Forelimb muscle (tissue), 1 donor: ENCODE measurements at regions not wholly inside any gene's neighbourhood (a gene's known extent, or its start where the extent isn't known, plus 50 kb on each side); places are given as distances from the start of the nearest gene placed in this dataset.

ENCODE experiments used
- DNase-seq: peaks from one replicate; pipeline ENCODE4 v3.0.0-alpha.2; 2013; ENCODE audit warnings: low read depth

GRCh38 chr2:167510071-167510759 lies 621.9 kb downstream of the XIRP2 start:
- DNase-seq, result no peak

- peak; percentile 11 for DNase-seq
These were observed 621.3 kb downstream of the XIRP2 start for GRCh38 chr2:167509586-167509985.

GRCh38 chr2:167508709-167509108 lies 620.4 kb downstream of the XIRP2 start:
- DNase-seq, result no peak

- DNase-seq, result no peak
These were observed 618.1 kb downstream of the XIRP2 start for GRCh38 chr2:167506395-167506794.

GRCh38 chr2:167504695-167505094 lies 616.4 kb downstream of the XIRP2 start:
- DNase-seq, result no peak

GRCh38 chr2:167504061-167504460 lies 615.8 kb downstream of the XIRP2 start:
- DNase-seq, result no peak

GRCh38 chr2:167501618-167502017 lies 613.3 kb downstream of the XIRP2 start:
- no peak for DNase-seq

- no peak for DNase-seq
These were observed 605.6 kb downstream of the XIRP2 start for GRCh38 chr2:167493862-167494261.

- DNase-seq, result no peak
These were observed 604.2 kb downstream of the XIRP2 start for GRCh38 chr2:167492486-167492885.

- DNase-seq, result no peak
These were observed 603.5 kb downstream of the XIRP2 start for GRCh38 chr2:167491788-167492187.

- no peak for DNase-seq
These were observed 602.2 kb downstream of the XIRP2 start for GRCh38 chr2:167490455-167490854.

GRCh38 chr2:167489325-167489724 lies 601.0 kb downstream of the XIRP2 start:
- peak; percentile 9 for DNase-seq

GRCh38 chr2:167487728-167488127 lies 599.4 kb downstream of the XIRP2 start:
- DNase-seq, result peak; percentile 14

GRCh38 chr2:167484875-167485274 lies 596.6 kb downstream of the XIRP2 start:
- no peak for DNase-seq

GRCh38 chr2:167480986-167481309 lies 592.7 kb downstream of the XIRP2 start:
- no peak for DNase-seq

- no peak for DNase-seq
These were observed 592.1 kb downstream of the XIRP2 start for GRCh38 chr2:167480232-167480985.

GRCh38 chr2:167478196-167478595 lies 589.9 kb downstream of the XIRP2 start:
- DNase-seq, result no peak

GRCh38 chr2:167475791-167476190 lies 587.5 kb downstream of the XIRP2 start:
- DNase-seq, result no peak

- no peak for DNase-seq
These were observed 583.5 kb downstream of the XIRP2 start for GRCh38 chr2:167471734-167472133.

GRCh38 chr2:167471332-167471731 lies 583.1 kb downstream of the XIRP2 start:
- no peak for DNase-seq

- DNase-seq, result no peak
These were observed 574.1 kb downstream of the XIRP2 start for GRCh38 chr2:167462379-167462778.

GRCh38 chr2:167454036-167454435 lies 565.8 kb downstream of the XIRP2 start:
- DNase-seq, result no peak

- DNase-seq, result no peak
These were observed 563.4 kb downstream of the XIRP2 start for GRCh38 chr2:167451496-167452289.
